ENCODE measurements at regions not wholly inside any gene's neighbourhood (a gene's known extent, or its start where the extent isn't known, plus 50 kb on each side); places are given as distances from the start of the nearest gene placed in this dataset.

GRCh38 chr22:48104102-48104738 lies 1341.8 kb downstream of the TBC1D22A start:
- no peak for DNase-seq

DNA sequence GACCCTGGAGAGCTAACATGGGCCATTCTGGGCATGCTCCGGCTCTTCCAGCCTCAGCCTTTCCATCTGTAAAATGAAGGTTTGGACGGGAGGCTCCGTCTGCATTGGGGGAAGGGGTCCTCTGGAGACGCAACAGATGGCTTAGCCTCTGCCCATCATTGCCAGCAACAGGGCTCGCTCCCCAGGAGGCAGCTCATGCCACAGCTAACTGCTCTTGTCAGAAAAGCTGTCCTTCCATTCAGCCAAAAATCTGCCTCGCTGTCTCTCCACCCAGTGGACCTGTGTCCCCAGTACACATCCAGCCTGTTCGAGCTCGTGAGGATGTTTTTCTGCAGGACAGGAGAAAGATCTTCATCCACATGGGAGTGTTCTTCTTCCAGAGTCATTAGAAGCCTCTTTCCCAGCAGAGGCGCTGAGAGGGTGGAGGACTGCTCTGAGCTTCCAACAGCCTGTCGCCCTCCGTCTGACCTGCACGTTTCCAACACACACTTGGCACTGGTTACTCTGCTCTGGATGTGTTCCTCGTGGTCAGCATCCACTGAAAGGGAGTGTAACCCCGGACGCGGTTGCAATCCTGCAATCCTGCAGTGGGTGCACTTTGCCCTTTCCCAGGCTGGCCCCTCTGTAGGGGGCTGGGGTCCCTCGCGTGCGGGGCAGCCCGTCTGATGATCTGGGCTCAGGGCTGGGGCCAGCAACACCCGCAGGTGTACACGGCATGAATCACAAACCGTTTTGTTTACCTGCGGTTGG lies 1340.9 kb downstream of the TBC1D22A start:
- no peak for DNase-seq

- DNase-seq, result no peak
These were observed 1340.1 kb downstream of the TBC1D22A start for GRCh38 chr22:48102581-48102980.

DNA sequence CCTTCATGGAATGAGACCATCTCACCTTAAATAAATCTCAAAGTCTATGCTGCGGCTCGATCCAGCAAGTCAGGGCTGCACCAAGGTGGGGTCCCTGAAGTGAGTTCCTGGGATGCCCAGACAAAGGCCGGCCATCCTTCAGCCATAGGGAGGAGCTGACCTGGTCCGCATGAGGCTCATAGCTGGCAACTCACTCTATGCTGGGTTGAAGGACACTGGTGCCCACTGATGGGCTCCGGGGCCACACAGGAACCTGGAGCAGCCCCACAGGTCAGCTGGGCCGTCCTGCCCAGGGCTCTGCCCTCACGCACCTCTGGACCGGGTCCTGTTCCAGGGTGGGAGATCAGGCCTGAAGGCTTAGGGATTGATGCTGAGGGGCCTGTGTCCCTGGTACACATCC lies 1339.3 kb downstream of the TBC1D22A start:
- DNase-seq, result no peak

- DNase-seq, result no peak
These were observed 1338.4 kb downstream of the TBC1D22A start for GRCh38 chr22:48100685-48101417.

DNA sequence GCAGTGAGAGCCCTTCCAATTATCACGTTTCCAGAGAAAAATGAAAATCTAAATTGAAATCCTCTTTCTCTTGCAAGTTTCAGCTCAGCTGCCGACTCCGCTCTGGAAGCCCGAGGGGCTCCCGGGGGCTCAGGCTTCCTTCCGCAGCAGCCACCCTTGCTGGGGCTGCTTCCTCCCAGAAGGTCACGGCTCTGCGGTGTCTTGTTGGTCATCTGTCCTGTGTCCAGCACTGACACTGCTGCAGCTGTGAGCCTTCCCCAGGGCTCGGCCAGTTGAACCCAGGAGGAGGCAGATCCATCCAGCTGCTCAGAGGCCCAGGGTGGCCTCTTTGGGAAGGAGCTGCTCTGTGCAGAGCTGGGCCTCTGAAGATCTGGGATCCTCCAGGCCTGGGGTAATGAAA lies 1337.2 kb downstream of the TBC1D22A start:
- no peak for DNase-seq

DNA sequence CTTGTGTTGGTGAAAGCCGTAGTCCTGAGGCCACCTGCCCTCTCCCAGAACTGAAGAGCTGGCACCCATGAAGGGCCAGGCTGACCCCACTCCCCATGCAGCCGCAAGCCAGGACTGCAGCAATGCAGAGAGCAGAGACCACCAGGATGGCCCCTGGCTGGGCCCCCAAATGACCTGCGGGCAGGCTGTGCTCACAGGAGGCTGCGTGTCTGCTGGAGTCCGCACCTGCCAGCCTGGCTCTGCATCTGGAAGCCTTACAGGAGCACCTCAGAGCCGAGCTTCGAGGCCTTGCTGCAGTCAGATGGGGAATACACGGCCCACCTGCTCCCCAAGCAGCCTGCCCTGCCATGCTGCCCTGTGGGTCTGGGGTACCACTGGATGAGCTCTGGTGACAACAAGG lies 1336.8 kb downstream of the TBC1D22A start:
- no peak for DNase-seq

DNA sequence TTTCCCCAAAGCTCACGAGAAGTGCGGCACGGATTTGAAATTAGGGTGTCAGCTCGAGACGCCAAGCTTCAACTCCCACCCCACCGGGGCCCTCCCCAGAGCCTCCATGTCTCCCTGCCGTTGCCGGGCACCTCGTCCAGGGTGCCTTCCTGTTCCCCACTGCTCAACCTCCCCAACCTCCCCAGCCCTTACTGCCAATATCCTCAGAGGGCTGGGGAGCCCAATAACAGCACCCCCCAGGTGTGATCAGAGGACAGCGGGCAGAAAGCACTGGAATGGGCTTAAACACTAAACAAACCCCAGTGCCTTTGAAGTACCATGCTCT lies 1336.4 kb downstream of the TBC1D22A start:
- no peak for DNase-seq

GRCh38 chr22:48098243-48098920 lies 1335.9 kb downstream of the TBC1D22A start:
- no peak for DNase-seq

- DNase-seq, result no peak
These were observed 1335.3 kb downstream of the TBC1D22A start for GRCh38 chr22:48097723-48098122.

DNA sequence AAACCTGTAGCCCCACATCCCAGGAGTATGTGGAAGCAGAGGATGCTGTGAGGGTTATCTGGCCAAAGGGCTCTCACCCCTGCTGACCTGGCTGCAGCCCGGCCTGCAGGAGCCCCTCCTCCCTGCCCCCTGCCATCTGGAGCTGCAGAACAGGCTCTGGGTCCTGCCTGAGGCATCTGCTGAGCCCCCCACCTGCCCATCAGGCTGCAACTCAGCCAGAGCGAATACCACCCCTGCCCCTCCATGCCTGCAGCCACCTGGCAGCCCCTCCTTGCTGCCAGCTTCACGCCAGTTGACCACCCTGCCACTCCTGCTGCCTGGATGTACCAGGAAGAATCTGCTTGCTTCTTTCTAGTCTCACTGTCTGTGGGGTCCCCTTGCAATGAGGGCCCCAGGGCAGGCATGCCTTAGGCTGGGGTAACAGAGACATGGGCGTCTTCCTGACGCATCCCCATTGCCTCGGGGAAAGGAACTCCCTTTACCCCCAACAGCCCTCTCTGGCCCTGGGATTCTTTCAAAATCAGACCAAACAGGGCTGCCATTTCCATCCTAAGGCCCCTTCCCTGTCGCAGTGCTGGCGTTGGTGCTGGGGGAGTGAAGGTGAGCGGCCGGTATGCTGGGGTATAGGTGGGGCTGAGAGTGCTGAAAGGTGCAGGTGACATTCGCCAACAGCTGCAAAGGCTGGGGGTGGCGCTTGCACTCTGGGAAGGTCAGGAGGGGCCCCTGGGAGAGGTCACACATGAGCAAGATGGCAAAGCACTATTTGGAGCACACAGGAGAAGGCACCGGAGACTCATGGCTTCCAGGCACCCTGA lies 1334.6 kb downstream of the TBC1D22A start:
- no peak for DNase-seq

- no peak for DNase-seq
These were observed 1334.0 kb downstream of the TBC1D22A start for GRCh38 chr22:48096411-48096810.

DNA sequence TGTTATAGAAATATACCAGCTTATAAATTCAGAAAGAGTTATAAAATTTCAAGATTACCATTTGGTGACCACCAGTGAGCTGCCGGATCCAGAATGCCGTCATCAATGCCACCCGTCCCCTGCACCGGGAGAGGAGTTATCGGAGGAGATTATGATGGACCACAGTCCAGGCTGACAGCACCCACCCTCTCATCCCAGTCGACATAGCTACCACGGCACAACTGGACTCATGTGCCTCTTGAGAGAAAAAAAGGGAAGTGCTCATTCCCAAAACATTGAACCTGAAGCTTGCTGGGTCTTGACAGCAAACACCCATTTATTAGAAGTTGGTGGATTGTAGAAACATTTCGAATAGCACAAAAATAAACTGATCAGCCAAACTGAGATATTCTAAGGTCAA lies 1331.5 kb downstream of the TBC1D22A start:
- DNase-seq, result no peak

- no peak for DNase-seq
These were observed 1330.4 kb downstream of the TBC1D22A start for GRCh38 chr22:48092866-48093265.

GRCh38 chr22:48091656-48092223 lies 1329.3 kb downstream of the TBC1D22A start:
- no peak for DNase-seq

- no peak for DNase-seq
These were observed 1328.7 kb downstream of the TBC1D22A start for GRCh38 chr22:48091060-48091650.

DNA sequence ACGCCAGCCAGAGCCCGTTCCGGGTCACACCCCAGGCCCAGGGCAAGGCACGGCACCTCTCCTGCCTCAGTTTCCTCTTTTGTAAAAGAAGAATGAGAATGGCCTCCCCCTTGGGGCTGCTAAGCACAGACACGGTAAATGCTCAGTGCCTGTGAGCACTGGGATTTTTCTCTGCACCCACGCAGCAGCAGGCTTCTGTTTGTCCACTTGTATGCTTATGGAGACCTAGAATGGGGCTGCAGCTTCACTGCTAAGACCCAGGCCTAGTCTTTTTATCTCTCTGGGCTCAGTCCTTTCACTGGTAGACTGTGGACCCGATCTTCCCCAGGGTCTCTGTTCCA lies 1327.9 kb downstream of the TBC1D22A start:
- peak in 4 of 56 donors; percentile 5 to 27 (median 10) for DNase-seq

DNA sequence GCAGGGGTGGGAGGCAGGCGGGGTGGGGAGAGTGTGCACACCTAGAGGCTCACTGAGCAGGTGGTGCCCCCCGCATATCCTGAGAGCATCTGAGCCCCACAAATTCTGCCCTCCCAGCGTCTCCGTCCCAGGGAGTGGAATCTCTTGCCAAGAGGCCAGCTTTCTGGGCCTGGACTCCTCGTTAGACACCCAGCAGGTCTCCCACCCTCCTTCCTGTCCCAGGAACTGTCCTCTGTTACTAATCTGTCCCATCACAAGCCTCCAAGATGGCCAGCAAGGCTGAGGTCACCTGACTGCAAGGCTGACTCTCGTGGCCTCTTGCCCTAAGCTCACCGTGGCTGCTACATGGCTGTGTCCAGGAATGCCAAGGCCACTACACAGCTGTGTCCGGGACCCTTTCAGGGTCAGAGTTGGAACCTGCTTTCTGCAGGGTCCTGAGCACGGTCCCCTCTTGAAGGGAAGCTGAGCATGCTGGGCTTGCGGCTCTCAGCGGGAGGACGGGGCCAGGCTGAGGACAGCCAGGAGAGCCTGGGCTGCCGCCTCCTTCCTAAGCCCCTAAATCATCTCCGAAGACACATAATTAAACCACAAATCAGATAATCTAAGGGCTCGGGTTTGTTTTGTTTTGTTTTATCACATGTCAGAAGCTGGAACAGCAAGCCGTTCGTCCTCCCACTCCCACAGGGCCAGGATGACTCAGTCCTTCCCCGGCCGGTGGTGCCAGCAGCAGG lies 1327.3 kb downstream of the TBC1D22A start:
- DNase-seq, result peak in 7 of 56 donors; percentile 9 to 24 (median 15)

DNA sequence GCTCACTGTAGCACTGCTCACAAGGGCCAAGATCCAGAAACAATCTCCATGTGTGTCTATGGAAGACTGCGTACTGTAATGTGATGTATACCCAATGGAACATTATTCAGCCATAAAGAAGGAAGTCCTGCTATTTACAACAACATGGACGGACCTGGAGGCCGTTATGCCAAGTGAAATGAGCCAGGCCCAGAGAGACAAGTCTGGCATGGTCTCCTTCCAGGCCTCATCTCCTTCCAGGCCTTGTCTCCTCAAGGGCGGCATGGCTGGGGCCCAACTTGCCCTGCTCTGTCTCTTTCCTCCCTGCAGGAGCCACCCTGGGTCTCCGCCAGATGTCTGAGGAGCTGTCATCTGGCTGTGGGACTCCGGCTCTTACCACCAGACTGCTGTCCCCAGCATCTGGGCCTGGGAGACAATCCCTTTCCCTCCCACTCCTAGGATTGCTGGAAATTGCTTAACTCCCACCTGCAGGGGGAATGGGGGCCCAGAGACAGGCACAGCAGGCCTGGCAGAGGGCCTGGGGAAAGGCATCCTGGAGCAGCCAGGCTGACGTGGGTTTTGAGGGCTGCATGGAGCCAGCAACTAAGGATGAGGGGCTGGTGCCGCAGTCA lies 1326.6 kb downstream of the TBC1D22A start:
- DNase-seq, result no peak

All from amygdala (tissue), 56 donors.